Stimulated activated naive CD4-positive, alpha-beta T cell (primary cell): ENCODE measurements at regions not wholly inside any gene's neighbourhood (a gene's known extent, or its start where the extent isn't known, plus 50 kb on each side); places are given as distances from the start of the nearest gene placed in this dataset.
A peak's percentile ranks its signal among the peaks of the same experiment; 100 is the strongest.

Source experiments
- DNase-seq, 6 experiments: peaks; one replicate each; lab custom pipeline; 2025; lab: John Stamatoyannopoulos, UW

GRCh38 chr16:56140645-56141044 lies 50.6 kb upstream of the GNAO1 start:
- DNase-seq = no peak

DNA sequence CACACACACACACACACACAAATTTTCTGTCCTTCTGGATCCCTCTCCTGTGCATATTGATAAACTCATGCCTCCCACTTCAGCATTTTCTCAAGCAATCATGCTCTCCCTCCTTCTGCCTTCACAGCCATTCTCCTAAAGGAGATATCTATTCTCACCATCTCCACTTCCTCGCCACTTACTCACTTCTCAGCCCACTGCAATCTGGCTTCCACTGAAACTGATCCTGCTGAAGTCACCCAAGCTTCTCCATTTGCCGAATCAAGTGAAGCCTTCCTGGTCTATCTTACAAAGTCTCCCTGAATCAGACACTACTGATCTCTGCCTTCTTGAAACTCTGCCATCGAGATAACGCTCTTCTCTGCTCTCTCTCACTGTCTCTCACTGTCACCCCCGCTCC lies 54.0 kb upstream of the GNAO1 start:
- DNase-seq = no peak

DNA sequence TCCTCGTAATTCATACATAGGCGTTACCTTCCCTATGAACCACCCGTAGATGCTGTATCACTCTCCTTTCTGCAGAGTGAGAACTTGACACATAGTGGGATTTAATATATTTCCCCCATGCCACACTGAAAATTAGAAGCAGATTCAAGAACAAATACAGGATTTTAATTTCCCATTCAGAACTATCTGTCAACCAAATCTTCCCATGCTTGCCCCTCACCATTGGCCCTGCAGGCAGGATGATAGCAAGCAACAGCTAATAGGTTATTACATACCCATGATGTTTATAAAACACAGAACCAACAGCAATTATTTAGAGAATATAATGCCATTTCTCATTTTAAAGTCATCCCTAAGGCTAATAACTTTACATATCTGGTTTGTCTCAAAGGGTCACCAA lies 55.0 kb upstream of the GNAO1 start:
- no peak for DNase-seq

- no peak for DNase-seq
Observed at GRCh38 chr16:56134790-56135189, 56.5 kb upstream of the GNAO1 start.

GRCh38 chr16:56125922-56126321 lies 65.4 kb upstream of the GNAO1 start:
- no peak for DNase-seq

DNA sequence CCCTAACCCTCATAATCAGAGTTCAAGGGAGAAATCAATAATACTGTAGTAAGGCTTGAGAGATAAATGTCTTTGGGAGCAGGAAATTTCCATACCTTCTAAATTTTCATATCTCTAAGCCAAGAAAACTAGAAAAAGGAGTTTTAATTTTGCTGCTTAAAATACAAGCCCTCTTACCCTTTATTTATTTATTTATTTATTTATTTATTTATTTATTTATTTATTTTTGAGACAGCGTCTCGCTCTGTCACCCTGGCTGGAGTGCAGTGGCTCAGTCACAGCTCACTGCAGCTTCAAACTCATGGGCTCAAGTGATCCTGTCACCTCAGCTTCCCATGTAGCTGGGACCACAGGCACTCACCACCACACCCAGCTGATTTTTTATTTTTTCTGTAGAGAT lies 69.0 kb upstream of the GNAO1 start:
- no peak for DNase-seq

DNA sequence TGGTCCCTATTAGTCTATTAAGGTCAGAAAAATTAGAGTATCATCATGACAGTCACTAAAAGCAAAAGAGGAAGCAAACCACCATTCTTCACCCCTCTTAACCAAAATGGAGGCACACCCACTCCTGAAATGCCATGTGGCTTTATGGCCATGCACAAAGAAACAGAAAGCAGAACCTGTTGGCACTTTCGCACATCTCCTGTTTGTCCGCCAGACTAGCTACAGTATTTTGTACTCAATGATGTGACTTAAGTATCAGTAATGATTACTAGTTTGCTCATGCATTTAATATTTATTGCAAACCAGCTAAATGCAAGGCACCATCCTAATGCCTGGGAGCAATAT lies 70.2 kb upstream of the GNAO1 start:
- DNase-seq = no peak

DNA sequence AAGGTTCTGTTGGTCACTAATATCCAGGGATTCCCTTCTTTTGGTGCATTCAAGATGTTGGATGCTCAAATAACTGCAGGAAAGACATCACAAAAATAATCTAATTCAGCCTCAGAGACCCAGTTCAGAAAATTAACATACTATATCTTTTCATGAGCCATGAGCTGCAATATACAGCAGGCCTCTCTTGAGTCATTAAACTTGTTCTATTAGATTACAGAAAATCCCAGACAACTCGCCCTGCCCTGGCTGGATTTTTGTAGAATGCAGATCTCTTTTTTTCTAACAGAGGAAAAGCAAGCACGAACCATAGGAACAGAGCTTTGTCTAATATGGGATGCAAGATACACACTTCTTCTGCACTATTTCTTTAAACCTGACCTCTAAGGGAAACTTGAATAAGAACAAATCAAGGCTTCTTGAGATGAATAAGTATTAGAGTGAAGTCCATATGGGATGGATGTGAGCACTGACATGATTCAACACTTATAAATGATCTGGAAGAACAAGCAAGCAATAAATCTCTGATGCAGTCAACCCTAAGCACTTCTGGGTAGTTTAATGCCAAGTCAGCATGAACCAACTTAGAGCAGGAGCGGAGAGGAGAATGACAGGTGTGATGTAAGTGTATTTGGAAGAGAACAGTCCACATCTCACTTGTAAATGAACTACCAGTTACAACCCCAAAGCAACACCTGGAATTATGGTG lies 70.7 kb upstream of the GNAO1 start:
- DNase-seq = peak in 1 of 6 experiments; percentile 0

GRCh38 chr16:56119133-56119532 lies 72.2 kb upstream of the GNAO1 start:
- DNase-seq = no peak

GRCh38 chr16:56116577-56116964 lies 74.7 kb upstream of the GNAO1 start:
- DNase-seq = no peak

DNA sequence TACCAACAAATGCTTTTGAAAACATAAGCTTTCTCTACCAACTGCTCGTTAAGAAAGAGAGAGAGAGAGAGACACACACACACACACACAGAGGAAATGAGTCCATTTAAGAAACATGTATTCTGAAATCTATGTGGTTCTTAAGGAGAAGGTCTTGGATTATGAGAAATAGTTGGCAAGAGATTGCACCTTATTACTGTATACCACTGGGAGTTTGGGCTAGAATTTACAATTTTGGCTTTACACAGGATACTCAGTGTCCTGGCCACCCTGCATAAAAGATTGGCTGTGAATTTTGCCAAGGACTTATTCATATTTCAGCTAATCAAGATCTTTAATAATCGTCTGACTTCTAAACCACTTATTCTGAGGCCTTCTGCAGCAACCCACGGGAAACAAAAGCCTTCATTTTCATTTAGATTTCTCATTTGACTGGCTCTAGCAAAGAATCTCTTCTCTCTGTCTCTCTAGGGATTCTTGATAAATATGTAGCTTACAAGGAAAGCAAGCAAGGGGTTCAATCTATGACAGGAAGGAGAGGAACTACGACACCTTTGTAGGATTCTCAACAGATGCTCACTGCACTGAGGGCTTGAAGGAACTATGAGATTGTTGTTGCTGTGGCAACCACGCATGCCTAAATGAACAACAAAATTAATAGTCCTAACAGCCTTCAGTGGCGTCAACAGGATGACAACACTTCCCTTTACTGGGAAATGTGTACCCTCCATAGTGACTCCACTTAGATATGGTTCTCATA lies 75.3 kb upstream of the GNAO1 start:
- no peak for DNase-seq

DNA sequence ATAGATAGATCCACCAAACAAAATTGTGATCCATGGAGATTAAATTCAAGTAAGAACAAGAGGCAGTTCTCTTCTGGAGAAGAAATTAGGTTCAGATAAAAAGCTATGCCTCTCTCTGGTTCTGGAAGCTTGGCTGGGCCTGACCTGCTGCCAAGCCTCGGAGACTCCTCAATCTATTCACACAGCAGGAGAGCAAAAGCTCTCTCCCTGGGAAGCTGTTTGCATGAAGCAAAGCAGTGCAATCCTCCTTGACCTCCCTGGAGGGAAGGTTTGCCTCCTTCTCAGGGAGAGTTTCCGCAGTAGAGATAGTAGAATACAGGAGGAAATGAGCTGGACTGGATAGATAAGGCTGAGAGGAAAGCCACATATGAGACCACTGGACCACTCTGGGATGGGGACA lies 78.1 kb upstream of the GNAO1 start:
- no peak for DNase-seq

- DNase-seq = no peak
Observed at GRCh38 chr16:56111100-56111499, 80.2 kb upstream of the GNAO1 start.

- DNase-seq = no peak
Observed at GRCh38 chr16:56109994-56110393, 81.3 kb upstream of the GNAO1 start.

- no peak for DNase-seq
Observed at GRCh38 chr16:56109205-56109604, 82.1 kb upstream of the GNAO1 start.

- DNase-seq = no peak
Observed at GRCh38 chr16:56108724-56109123, 82.6 kb upstream of the GNAO1 start.

- DNase-seq = no peak
Observed at GRCh38 chr16:56108056-56108471, 83.2 kb upstream of the GNAO1 start.

GRCh38 chr16:56106527-56106926 lies 84.8 kb upstream of the GNAO1 start:
- no peak for DNase-seq

DNA sequence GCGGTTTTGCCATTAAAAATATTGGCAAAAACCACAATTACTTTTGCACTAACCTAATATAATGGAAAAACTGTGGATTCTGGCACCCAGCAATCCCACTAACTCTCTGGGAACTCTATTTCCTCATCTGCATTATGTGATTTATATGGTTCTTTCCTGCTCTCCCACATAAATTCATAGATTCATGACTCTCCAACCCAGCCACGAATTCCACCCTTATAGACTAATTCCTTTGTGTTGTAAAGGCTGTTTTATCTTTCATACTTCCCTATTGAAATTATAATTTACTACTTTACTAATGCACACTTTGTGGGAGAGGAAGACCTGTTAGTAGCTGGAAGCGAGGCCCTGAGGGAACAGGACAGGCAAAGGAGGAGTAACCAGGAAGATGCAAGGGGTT lies 88.4 kb upstream of the GNAO1 start:
- DNase-seq = no peak

GRCh38 chr16:56102183-56102686 lies 89.1 kb upstream of the GNAO1 start:
- DNase-seq = no peak

DNA sequence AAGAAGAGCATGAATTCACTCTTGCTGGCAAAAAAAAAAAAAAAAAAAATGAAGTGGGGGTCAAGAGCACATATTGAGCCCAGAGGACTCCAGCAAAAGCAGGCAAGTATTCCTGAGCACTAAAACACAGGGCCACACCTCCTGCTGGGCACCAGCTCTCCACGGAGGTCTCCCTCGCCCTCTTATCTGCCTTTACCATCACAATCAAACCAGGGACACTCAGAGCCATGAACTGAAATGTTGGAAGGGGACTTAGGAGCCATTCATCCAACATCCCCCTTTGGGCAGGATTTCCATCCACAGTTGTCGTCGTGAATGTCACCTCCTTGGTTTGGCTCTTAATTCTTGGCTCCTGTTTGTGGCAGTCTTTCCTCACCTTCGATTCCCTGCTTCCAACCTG lies 89.8 kb upstream of the GNAO1 start:
- no peak for DNase-seq

DNA sequence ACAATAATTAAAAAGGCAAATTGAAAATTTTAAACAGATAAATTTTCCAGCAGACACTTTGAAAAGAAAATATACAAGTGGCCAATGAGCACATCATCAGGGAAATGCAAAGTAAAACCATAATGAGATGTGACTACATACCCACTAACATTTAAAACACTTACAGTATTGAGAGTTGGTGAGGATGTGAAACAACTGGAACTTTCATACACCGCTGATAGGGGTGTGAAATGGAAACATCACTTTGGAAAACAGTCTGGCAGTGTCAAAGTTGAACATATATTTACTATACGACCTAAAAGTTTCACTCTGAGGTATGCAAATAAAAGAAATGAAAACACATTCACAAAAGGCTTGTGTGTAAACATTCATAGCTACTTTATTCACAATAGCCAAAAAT lies 94.0 kb upstream of the GNAO1 start:
- DNase-seq = no peak

DNA sequence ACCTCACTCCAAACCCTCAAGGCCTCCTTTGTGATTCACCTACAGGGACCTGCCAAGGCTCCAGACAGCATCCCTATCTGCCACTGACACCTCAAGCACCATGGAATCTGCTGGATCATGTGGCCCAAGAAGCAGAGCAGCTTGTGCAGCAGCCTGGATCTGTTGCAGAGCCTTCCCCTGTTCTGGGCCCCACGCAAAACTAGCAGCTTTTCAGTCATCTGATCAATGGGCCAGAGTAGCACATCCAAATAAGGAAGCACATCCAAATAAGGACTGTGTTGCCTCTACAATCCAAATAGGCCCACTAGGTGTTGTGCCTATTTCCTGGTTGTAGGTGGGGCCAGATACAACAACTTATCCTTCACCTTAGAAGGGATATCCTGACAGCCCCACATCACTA lies 97.1 kb upstream of the GNAO1 start:
- DNase-seq = no peak

DNA sequence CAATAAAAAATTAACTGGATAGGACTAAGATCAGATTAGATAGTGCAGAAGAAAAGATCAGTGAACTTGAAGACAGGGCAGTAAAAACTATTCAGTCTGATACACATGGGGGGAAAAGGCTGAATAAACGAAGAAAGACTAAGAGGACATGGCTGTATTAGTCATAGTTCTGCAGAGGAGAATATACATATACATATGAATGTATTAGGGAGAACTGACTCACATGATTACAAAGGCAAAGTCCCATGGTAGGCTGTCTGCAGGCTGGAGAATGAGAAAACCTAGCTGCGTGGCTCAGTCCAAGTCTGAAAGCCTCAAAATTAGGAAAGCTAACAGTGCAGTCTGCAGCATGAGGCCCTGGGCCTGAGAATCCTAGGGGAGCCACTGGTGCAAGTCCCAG lies 98.2 kb upstream of the GNAO1 start:
- DNase-seq = no peak
